DOHH2 (cell line): ENCODE measurements at regions not wholly inside any gene's neighbourhood (a gene's known extent, or its start where the extent isn't known, plus 50 kb on each side); places are given as distances from the start of the nearest gene placed in this dataset.

ENCODE experiments used
- H3F3A ChIP-seq: fragments of 200-600 bp; sonication (generic), shearing (Covaris generic); 2 replicates; pipeline ENCODE4 v1.6.0; 2016; ENCODE audit warnings: antibody characterized with exemption, mild to moderate bottlenecking; ENCODE audit not compliant: control insufficient read depth, insufficient read depth
- H3K27ac ChIP-seq: fragments of 200-600 bp; sonication (generic); 2 replicates; pipeline ENCODE4 v1.5.1; 2014; ENCODE audit warnings: low read depth, mild to moderate bottlenecking, low read length, moderate library complexity
- H3K27me3 ChIP-seq: fragments of 200-600 bp; sonication (generic); 2 replicates; pipeline ENCODE4 v1.6.1; 2014; ENCODE audit warnings: mild to moderate bottlenecking, low read length, mixed read lengths; ENCODE audit not compliant: control insufficient read depth
- H3K36me3 ChIP-seq: fragments of 200-600 bp; sonication (generic); 2 replicates; pipeline ENCODE4 v1.6.1; 2014; ENCODE audit warnings: mild to moderate bottlenecking, low read length, moderate library complexity, mixed read lengths; ENCODE audit not compliant: control insufficient read depth
- H3K4me1 ChIP-seq: fragments of 200-600 bp; sonication (generic); 2 replicates; pipeline ENCODE4 v1.6.1; 2014; ENCODE audit warnings: mild to moderate bottlenecking, low read length, mixed read lengths; ENCODE audit not compliant: control insufficient read depth
- H3K4me2 ChIP-seq: fragments of 200-600 bp; sonication (generic); 2 replicates; pipeline ENCODE4 v1.6.0; 2014; ENCODE audit warnings: mild to moderate bottlenecking, low read length, moderate library complexity
- H3K4me3 ChIP-seq: fragments of 200-600 bp; sonication (generic); 2 replicates; pipeline ENCODE4 v1.5.1; 2014; ENCODE audit warnings: mild to moderate bottlenecking, low read length, mixed read lengths
- H3K79me2 ChIP-seq: fragments of 200-600 bp; sonication (generic); 2 replicates; pipeline ENCODE4 v1.6.1; 2014; ENCODE audit warnings: mild to moderate bottlenecking, low read length, mixed read lengths; ENCODE audit not compliant: control insufficient read depth
- H3K9me2 ChIP-seq: fragments of 200-600 bp; sonication (generic); replicated peaks from 2 replicates; pipeline ENCODE4 v1.6.1; 2014; ENCODE audit warnings: mild to moderate bottlenecking, low read length, mixed read lengths; ENCODE audit not compliant: control insufficient read depth
- H3K9me3 ChIP-seq: fragments of 200-600 bp; sonication (generic); 2 replicates; pipeline ENCODE4 v1.6.1; 2014; ENCODE audit warnings: antibody characterized with exemption, low read length, mixed read lengths; ENCODE audit not compliant: control insufficient read depth, insufficient read depth
- H4K20me1 ChIP-seq: fragments of 200-600 bp; sonication (generic); 2 replicates; pipeline ENCODE4 v1.6.0; 2014; ENCODE audit warnings: low read depth, mild to moderate bottlenecking, antibody characterized with exemption, low read length, moderate library complexity; ENCODE audit not compliant: control insufficient read depth, insufficient read depth
- CTCF ChIP-seq: fragments of 200-600 bp; sonication (generic); IDR thresholded peaks from one replicate; pipeline ENCODE4 v1.5.1; 2014; ENCODE audit warnings: antibody characterized with exemption, mild to moderate bottlenecking, low read depth, low read length; ENCODE audit not compliant: poor library complexity, severe bottlenecking
- EZH2phosphoT487 ChIP-seq: fragments of 200-600 bp; sonication (generic); IDR thresholded peaks from 2 replicates; pipeline ENCODE4 v1.6.1; 2017; ENCODE audit warnings: borderline replicate concordance, mild to moderate bottlenecking, antibody characterized with exemption, low read length, moderate library complexity, mixed read lengths

GRCh38 chr15:87345961-87346360 lies 910.6 kb downstream of the NTRK3 start:
- H3K27ac ChIP-seq: no peak overlapping the region
- H3K27me3 ChIP-seq: no peaks in the 10 kb centered on the region
- no peaks in the 10 kb centered on the region for H3K9me3 ChIP-seq
- H3K79me2 ChIP-seq: no peaks in the 10 kb centered on the region
- no peaks in the 10 kb centered on the region for H3F3A ChIP-seq
- no peaks in the 10 kb centered on the region for H3K9me2 ChIP-seq
- no peaks in the 10 kb centered on the region for H4K20me1 ChIP-seq
- H3K4me1 ChIP-seq: no peaks in the 10 kb centered on the region
- H3K4me2 ChIP-seq: no peak overlapping the region
- no peak overlapping the region for H3K4me3 ChIP-seq
- TF ChIP-seq CTCF: no peak
- TF ChIP-seq EZH2phosphoT487: no peak
- H3K36me3 ChIP-seq: no peaks in the 10 kb centered on the region

GRCh38 chr15:87343966-87344365 lies 912.6 kb downstream of the NTRK3 start:
- Histone ChIP-seq H3K79me2 (no peaks in the 10 kb centered on the region), H3K27me3 (no peaks in the 10 kb centered on the region), H3K4me3 (no peak overlapping the region), H3K4me2 (no peak overlapping the region), H4K20me1 (no peaks in the 10 kb centered on the region), H3K36me3 (no peaks in the 10 kb centered on the region), H3K9me3 (no peaks in the 10 kb centered on the region), H3F3A (no peaks in the 10 kb centered on the region), H3K4me1 (no peaks in the 10 kb centered on the region), H3K27ac (no peak overlapping the region), H3K9me2 (no peaks in the 10 kb centered on the region)
- TF ChIP-seq EZH2phosphoT487: no peak
- no peak for TF ChIP-seq CTCF

GRCh38 chr15:87340370-87340769 lies 916.2 kb downstream of the NTRK3 start:
- Histone ChIP-seq H3K9me3 (no peaks in the 10 kb centered on the region), H3K27ac (no peak overlapping the region), H3K36me3 (no peaks in the 10 kb centered on the region), H4K20me1 (no peaks in the 10 kb centered on the region), H3K27me3 (no peaks in the 10 kb centered on the region), H3F3A (no peaks in the 10 kb centered on the region), H3K4me3 (no peak overlapping the region), H3K4me2 (no peak overlapping the region), H3K4me1 (no peaks in the 10 kb centered on the region), H3K9me2 (no peaks in the 10 kb centered on the region), H3K79me2 (no peaks in the 10 kb centered on the region)
- TF ChIP-seq EZH2phosphoT487: no peak
- TF ChIP-seq CTCF: no peak

GRCh38 chr15:87326269-87326668 lies 930.3 kb downstream of the NTRK3 start:
- H3F3A ChIP-seq: no peaks in the 10 kb centered on the region
- H4K20me1 ChIP-seq: no peaks in the 10 kb centered on the region
- H3K27me3 ChIP-seq: no peaks in the 10 kb centered on the region
- H3K9me3 ChIP-seq: no peaks in the 10 kb centered on the region
- H3K36me3 ChIP-seq: no peaks in the 10 kb centered on the region
- no peak overlapping the region for H3K4me2 ChIP-seq
- no peaks in the 10 kb centered on the region for H3K9me2 ChIP-seq
- H3K4me1 ChIP-seq: no peaks in the 10 kb centered on the region
- no peak overlapping the region for H3K27ac ChIP-seq
- H3K79me2 ChIP-seq: no peaks in the 10 kb centered on the region
- no peak for TF ChIP-seq EZH2phosphoT487
- TF ChIP-seq CTCF: no peak
- H3K4me3 ChIP-seq: no peak overlapping the region
